HG02678 (cell line): ENCODE measurements at regions not wholly inside any gene's neighbourhood (a gene's known extent, or its start where the extent isn't known, plus 50 kb on each side); places are given as distances from the start of the nearest gene placed in this dataset.
"Not testable (repeated sequence)": the region's sequence is repeated elsewhere in the genome, so short reads cannot be mapped to it uniquely, and the experiment has no call there.

Experiments
- ATAC-seq: cut with Tn5 transposase; IDR thresholded peaks from one replicate; pipeline ENCODE4 v1.9.1; 2021; ENCODE audit warnings: mild to moderate bottlenecking, moderate library complexity; ENCODE audit not compliant: unreplicated experiment

GRCh38 chr2:104904889-104905288 lies 51.0 kb downstream of the POU3F3 start:
- ATAC-seq: no peak

GRCh38 chr2:104909317-104909716 lies 55.4 kb downstream of the POU3F3 start:
- no peak for ATAC-seq

DNA sequence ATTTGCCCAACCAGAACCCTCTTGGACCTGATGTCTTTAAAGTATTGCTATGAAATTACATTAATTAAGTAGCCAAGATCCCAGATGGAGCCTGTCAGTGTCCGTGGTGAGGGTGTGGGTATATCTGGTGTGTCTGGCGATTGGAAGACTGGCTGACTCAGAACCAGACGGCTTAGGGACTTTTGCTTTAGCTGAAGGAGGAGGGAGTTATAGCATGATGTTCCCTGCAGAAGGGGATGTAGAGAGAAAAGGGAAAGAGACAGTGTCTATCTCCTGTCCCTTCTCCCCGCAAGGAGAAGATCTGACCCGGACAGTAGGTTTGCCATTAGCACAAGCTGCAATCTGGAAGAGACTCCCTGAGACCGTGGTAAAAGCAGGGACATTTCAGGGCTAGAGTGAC lies 60.6 kb downstream of the POU3F3 start:
- no peak for ATAC-seq

GRCh38 chr2:104915107-104915793 lies 61.3 kb downstream of the POU3F3 start:
- no peak for ATAC-seq

GRCh38 chr2:104919127-104919526 lies 65.2 kb downstream of the POU3F3 start:
- ATAC-seq: no peak

- no peak for ATAC-seq
These were observed 69.8 kb downstream of the POU3F3 start for GRCh38 chr2:104923665-104924064.

GRCh38 chr2:104929663-104930062 lies 75.7 kb downstream of the POU3F3 start:
- ATAC-seq: no peak

GRCh38 chr2:104930732-104931131 lies 76.8 kb downstream of the POU3F3 start:
- ATAC-seq: no peak

- ATAC-seq: no peak
These were observed 78.3 kb downstream of the POU3F3 start for GRCh38 chr2:104932243-104932642.

GRCh38 chr2:104933151-104933917 lies 79.4 kb downstream of the POU3F3 start:
- ATAC-seq: no peak

- ATAC-seq: no peak
These were observed 82.6 kb downstream of the POU3F3 start for GRCh38 chr2:104936527-104936926.

DNA sequence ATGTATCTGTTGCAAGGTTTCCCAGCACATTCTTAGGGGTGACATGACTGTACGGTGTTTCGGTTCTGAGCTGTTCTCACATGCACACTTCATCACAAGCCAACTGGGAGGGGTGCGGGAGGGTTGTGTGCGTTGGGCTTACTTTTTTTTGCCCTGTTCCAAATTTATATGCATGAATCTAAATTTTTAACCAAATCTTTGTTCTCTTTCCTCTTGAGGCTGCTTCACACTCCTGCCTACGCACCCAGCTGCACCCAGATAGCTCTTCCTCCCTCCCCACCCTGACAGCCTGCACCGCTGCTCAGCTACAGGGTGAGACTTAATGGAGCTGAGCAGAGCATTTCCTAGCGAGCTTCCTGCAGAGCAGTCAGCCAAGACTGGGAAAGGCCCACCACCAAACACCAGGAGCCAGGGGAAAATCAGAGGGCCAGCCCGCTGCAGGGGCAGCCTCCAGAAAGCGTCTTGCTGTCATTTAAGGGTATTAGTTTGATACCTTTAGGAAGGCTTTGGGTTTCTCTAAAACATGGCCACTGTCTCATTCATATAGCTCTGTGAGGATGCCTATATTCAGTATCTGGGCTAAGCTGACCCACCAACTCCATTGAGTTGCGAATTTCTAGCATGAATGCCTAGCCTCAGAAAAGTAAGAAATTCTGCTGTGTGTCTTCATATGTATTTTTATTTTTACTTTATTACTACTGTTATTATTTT lies 84.5 kb downstream of the POU3F3 start:
- peak; percentile 89 for ATAC-seq

- no peak for ATAC-seq
These were observed 85.8 kb downstream of the POU3F3 start for GRCh38 chr2:104939570-104940217.

- no peak for ATAC-seq
These were observed 90.6 kb downstream of the POU3F3 start for GRCh38 chr2:104944495-104944894.

- no peak for ATAC-seq
These were observed 91.2 kb downstream of the POU3F3 start for GRCh38 chr2:104945121-104945520.

- no peak for ATAC-seq
These were observed 92.0 kb downstream of the POU3F3 start for GRCh38 chr2:104945866-104946265.

DNA sequence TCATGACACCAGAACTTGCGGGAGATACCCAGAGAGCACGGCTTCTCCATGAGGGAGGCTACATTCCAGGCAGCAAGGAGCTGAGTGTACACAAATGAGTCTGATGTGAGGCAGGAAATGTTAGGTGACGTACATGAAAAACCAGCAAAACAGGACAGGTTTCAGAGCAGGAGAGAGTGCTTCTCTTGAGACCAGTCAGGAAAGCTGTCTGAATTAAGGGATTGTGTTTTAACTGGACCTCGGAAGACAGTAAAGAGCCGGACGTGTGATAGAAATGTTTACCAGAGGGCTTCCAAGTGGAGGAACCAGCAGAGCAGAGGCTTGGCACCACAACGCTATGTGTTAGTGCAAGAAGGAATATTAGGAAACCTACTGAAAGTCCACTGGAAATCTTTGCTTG lies 90.4 kb upstream of the MRPS9 start:
- ATAC-seq: not testable (repeated sequence)

DNA sequence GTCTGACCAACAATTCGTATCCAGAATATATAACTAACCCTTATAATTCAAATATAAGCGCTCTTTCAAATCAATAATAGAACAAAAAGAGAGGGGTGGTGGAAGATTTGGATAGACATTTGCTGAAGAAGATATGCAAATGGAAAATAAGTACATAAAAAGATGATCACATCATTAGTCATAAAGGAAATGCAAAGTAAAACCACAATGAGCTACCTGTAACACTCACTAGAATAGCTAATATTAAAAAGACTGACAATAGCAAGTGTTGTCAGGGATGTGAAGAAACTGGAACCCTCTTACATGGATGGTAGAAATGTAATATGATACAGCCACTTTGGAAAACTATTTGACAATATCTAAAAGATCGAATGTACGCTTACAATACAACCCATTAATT lies 84.9 kb upstream of the MRPS9 start:
- ATAC-seq: no peak

DNA sequence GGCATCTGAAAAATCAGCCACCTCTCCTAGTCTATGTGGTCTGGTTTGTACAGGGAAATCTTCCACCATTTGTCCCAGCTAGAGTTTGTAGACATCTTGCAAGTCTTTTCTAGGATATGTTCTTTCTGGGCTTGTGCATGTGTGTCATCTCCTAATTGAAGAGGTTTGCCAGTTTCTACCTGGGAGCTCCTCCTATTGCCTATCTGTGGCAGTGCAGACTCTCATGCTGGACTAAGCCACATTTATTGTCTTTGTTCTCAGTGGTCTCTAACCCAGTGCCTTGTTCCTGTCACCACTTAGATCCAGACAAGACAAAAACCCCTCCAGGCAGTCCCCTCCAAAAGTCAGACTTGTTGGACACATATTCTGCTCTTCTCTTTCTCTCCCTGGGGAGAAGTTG lies 72.0 kb upstream of the MRPS9 start:
- ATAC-seq: no peak

GRCh38 chr2:104969564-104969963 lies 68.3 kb upstream of the MRPS9 start:
- no peak for ATAC-seq

DNA sequence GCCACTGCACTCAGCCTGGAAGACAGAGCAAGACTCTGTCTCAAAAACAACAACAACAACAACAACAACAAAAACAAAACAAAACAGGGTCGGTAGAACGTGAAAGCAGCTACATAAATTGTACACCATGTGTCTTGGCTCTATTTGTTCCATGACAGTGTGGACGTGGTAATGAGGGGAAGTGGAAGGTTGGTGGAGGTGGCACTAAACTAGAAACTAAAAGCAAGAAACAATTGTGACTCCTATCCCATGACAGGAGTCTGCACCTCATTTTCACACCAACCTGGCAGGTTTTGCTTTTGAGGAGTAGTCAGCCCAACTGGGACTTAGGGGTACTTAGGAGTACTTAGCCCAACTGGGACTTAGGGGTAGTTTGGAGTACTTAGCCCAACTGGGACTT lies 62.5 kb upstream of the MRPS9 start:
- no peak for ATAC-seq
